ENCODE measurements at regions not wholly inside any gene's neighbourhood (a gene's known extent, or its start where the extent isn't known, plus 50 kb on each side); places are given as distances from the start of the nearest gene placed in this dataset.

- no peak for TF ChIP-seq POLR2A (IDR thresholded peaks at IDR 0.05)
- TF ChIP-seq, protein P1, sequence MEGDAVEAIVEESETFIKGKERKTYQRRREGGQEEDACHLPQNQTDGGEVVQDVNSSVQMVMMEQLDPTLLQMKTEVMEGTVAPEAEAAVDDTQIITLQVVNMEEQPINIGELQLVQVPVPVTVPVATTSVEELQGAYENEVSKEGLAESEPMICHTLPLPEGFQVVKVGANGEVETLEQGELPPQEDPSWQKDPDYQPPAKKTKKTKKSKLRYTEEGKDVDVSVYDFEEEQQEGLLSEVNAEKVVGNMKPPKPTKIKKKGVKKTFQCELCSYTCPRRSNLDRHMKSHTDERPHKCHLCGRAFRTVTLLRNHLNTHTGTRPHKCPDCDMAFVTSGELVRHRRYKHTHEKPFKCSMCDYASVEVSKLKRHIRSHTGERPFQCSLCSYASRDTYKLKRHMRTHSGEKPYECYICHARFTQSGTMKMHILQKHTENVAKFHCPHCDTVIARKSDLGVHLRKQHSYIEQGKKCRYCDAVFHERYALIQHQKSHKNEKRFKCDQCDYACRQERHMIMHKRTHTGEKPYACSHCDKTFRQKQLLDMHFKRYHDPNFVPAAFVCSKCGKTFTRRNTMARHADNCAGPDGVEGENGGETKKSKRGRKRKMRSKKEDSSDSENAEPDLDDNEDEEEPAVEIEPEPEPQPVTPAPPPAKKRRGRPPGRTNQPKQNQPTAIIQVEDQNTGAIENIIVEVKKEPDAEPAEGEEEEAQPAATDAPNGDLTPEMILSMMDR (IDR thresholded peaks at IDR 0.05), result no peak
Observed at GRCh38 chr11:22984045-22984444, 123.8 kb upstream of the CCDC179 start.

Measured in esophagus squamous epithelium (tissue), 4 donors.